HEK293T (cell line): ENCODE measurements at regions not wholly inside any gene's neighbourhood (a gene's known extent, or its start where the extent isn't known, plus 50 kb on each side); places are given as distances from the start of the nearest gene placed in this dataset.
"Not testable (repeated sequence)": the region's sequence is repeated elsewhere in the genome, so short reads cannot be mapped to it uniquely, and the experiment has no call there.

ENCODE experiments used
- ARNT ChIP-seq: fragments of 450-650 bp; IDR thresholded peaks from 2 replicates; pipeline ENCODE4 v1.6.1; 2017; ENCODE audit warnings: mild to moderate bottlenecking
- BHLHE40 ChIP-seq: fragments of 450-650 bp; IDR thresholded peaks from 2 replicates; pipeline ENCODE4 v1.6.1; 2016; ENCODE audit warnings: mild to moderate bottlenecking, moderate library complexity, borderline replicate concordance
- ELF4 ChIP-seq: fragments of 450-650 bp; IDR thresholded peaks from 2 replicates; pipeline ENCODE4 v1.6.1; 2017; ENCODE audit warnings: antibody characterized with exemption
- FOXA1 ChIP-seq: fragments of 450-650 bp; IDR thresholded peaks from 2 replicates; pipeline ENCODE4 v1.6.1; 2016; ENCODE audit warnings: mild to moderate bottlenecking
- FOXK2 ChIP-seq: fragments of 450-650 bp; IDR thresholded peaks from 2 replicates; pipeline ENCODE4 v1.6.1; 2016; ENCODE audit warnings: mild to moderate bottlenecking
- FOXM1 ChIP-seq: fragments of 450-650 bp; IDR thresholded peaks from 2 replicates; pipeline ENCODE4 v1.6.1; 2017; ENCODE audit warnings: mild to moderate bottlenecking, borderline replicate concordance
- L3MBTL2 ChIP-seq: fragments of 450-650 bp; conservative IDR thresholded peaks from 2 replicates; pipeline ENCODE4 v1.6.1; 2016; ENCODE audit warnings: mild to moderate bottlenecking
- LEF1 ChIP-seq: fragments of 450-650 bp; IDR thresholded peaks from 2 replicates; pipeline ENCODE4 v1.6.1; 2017; ENCODE audit warnings: mild to moderate bottlenecking, borderline replicate concordance
- NFRKB ChIP-seq: fragments of 450-650 bp; IDR thresholded peaks from 2 replicates; pipeline ENCODE4 v1.6.1; 2016; ENCODE audit warnings: mild to moderate bottlenecking, moderate library complexity
- SP1 ChIP-seq: fragments of 450-650 bp; IDR thresholded peaks from 2 replicates; pipeline ENCODE4 v1.6.1; 2017
- SUZ12 ChIP-seq: fragments of 450-650 bp; IDR thresholded peaks from 2 replicates; pipeline ENCODE4 v1.6.1; 2016; ENCODE audit warnings: mild to moderate bottlenecking
- TARDBP ChIP-seq: fragments of 450-650 bp; IDR thresholded peaks from 2 replicates; pipeline ENCODE4 v1.6.1; 2016

- not testable (repeated sequence) for TF ChIP-seq ARNT, FOXM1, LEF1, ELF4, FOXK2, SP1, FOXA1, TARDBP, NFRKB, SUZ12, L3MBTL2, BHLHE40
Measured at GRCh38 chr20:25854666-25855065, 158.0 kb upstream of the ZNF337 start.
